Activated naive CD4-positive, alpha-beta T cell treated with anti-CD3 and anti-CD28 coated beads for 36 hours (primary cell): ENCODE measurements at regions not wholly inside any gene's neighbourhood (a gene's known extent, or its start where the extent isn't known, plus 50 kb on each side); places are given as distances from the start of the nearest gene placed in this dataset.
A peak's percentile ranks its signal among the peaks of the same experiment; 100 is the strongest.
"Not testable (repeated sequence)": the region's sequence is repeated elsewhere in the genome, so short reads cannot be mapped to it uniquely, and the experiment has no call there.

Source experiments
- CTCF ChIA-PET: fragments of 350-600 bp; sonication (Branson Sonifier 250); formaldehyde crosslinking; loops from one replicate; lab custom pipeline; 2021; ENCODE audit warnings: antibody characterized with exemption; lab: Charles Lee
- DNase-seq: peaks from one replicate; pipeline ENCODE4 v3.0.0-alpha.2; 2020
- H3K27ac Mint-ChIP-seq: one replicate; pipeline ENCODE4 v1.8.0; 2021; ENCODE audit warnings: mild to moderate bottlenecking, mixed read lengths
- H3K27me3 Mint-ChIP-seq: one replicate; pipeline ENCODE4 v1.8.0; 2021; ENCODE audit warnings: low read depth, mixed read lengths
- H3K36me3 Mint-ChIP-seq: one replicate; pipeline ENCODE4 v1.8.0; 2021; ENCODE audit warnings: low read depth, mixed read lengths
- H3K4me1 Mint-ChIP-seq: one replicate; pipeline ENCODE4 v1.8.0; 2021; ENCODE audit warnings: low read depth, mixed read lengths
- H3K4me3 Mint-ChIP-seq: one replicate; pipeline ENCODE4 v1.8.0; 2021; ENCODE audit warnings: mild to moderate bottlenecking, moderate library complexity, mixed read lengths
- H3K9me3 Mint-ChIP-seq: one replicate; pipeline ENCODE4 v1.8.0; 2021; ENCODE audit warnings: mixed read lengths
- intact Hi-C: fragments of 100-400 bp; cut with micrococcal nuclease; formaldehyde crosslinking; loops from one replicate; pipeline ENCODE4 v1.15.1; 2023

DNA sequence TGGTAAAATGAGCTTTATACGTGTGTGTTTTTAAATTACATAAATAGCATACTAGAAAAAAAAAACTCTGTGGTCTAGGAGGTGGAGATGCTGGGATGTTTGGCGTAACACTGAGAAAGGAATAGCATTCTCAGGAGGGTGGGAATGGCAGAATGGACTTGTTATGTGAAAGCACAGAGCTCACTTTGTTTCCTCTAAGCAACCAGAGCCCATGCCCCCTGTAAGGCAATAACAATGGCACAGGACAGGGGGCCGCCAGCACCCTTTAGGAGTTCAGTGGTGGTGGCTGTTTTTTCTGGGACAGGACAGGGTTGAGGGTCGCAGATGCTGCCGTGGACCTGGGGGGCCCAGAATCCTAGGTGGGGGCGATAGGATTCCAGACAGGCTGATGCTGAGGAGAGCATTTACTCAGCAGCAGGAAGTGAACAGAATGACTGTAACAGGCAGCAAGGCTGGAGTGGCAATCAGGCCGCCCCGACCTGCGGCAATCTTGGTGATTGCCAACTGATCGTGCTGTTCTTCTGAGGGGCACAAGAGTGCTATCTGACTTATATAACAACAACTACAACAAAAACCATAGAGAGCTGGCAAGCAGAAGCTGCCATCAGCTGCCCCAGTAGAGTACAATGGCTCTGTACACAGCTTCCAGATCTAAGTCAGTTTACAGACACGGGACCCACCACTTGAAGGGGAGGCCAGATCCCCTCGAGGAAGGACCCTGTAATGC is 160.4 kb downstream of the UACA start:
- no peak for DNase-seq
- Mint-ChIP-seq H3K9me3 (peaks cover 5% of the 10 kb centered on the region), H3K27me3 (no peaks in the 10 kb centered on the region), H3K4me1 (no peaks in the 10 kb centered on the region), H3K27ac (no peak overlapping the region), H3K4me3 (no peak overlapping the region), H3K36me3 (no peaks in the 10 kb centered on the region)
- intact Hi-C loops, result no loop called here
- CTCF ChIA-PET, result interaction anchor here (0.6 kb wide), 1 partner anchor 136 kb away, joined by 3 read pairs; no protein-coding TSS in a partner anchor

DNA sequence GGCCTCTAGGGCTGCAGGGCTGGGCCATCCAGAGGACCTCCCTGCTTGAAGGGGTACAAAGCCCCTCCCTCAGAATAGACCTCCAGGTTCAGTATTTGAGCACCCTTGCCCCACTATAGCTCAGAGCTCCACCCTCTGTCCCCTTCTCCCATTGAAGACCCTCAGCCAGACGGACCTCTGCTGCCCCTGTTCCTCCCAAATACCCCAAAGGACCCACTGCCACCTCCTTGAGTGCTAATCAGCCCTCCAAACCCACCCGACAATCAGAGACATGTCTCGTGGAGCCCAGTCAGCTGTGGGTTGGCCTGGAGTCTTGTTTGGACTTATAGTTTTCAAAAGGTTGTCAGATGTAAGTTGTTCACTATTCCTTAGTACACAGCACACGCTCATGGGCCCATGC is 161.1 kb downstream of the UACA start:
- Mint-ChIP-seq H3K9me3 (peaks cover 5% of the 10 kb centered on the region), H3K27ac (no peak overlapping the region), H3K4me1 (no peaks in the 10 kb centered on the region), H3K27me3 (no peaks in the 10 kb centered on the region), H3K36me3 (no peaks in the 10 kb centered on the region), H3K4me3 (no peak overlapping the region)
- DNase-seq, result no peak
- CTCF ChIA-PET, result no interaction called here
- intact Hi-C loops, result no loop called here

DNA sequence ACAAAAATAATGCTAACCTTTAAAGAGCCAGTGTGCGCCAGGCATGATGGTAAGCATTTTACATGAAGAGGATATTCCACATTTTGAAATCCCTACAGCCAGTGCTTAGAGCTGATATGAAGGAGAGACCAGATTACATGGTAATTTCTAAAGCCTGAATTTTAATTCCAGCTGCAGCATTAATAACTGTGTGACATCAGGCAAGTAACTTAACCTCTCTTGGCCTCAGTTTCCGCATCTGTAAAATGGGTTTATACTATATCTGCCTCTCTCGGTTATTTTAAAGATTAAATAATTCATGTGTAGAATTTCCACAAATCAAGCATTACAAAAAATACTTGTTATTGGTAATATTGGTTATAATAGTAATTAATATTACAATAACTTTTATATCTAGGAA is 165.4 kb downstream of the UACA start:
- Mint-ChIP-seq H3K4me1 (no peaks in the 10 kb centered on the region), H3K27me3 (no peaks in the 10 kb centered on the region), H3K9me3 (peaks cover 17% of the 10 kb centered on the region), H3K4me3 (no peak overlapping the region), H3K36me3 (peaks cover 2% of the 10 kb centered on the region), H3K27ac (no peak overlapping the region)
- no peak for DNase-seq
- intact Hi-C loops, result no loop called here
- CTCF ChIA-PET, result no interaction called here

- no peak for DNase-seq
- no peaks in the 10 kb centered on the region for H3K27me3 Mint-ChIP-seq
- CTCF ChIA-PET, result no interaction called here
- H3K27ac Mint-ChIP-seq, result no peak overlapping the region
- peaks cover 2% of the 10 kb centered on the region for H3K36me3 Mint-ChIP-seq
- intact Hi-C loops, result no loop called here
- peaks cover 17% of the 10 kb centered on the region for H3K9me3 Mint-ChIP-seq
- H3K4me3 Mint-ChIP-seq, result no peak overlapping the region
- H3K4me1 Mint-ChIP-seq, result no peaks in the 10 kb centered on the region
Measured at GRCh38 chr15:70597056-70597603, 166.2 kb downstream of the UACA start.

GRCh38 chr15:70596354-70597055 is 166.9 kb downstream of the UACA start:
- no peaks in the 10 kb centered on the region for H3K4me1 Mint-ChIP-seq
- intact Hi-C loops, result no loop called here
- peaks cover 2% of the 10 kb centered on the region for H3K36me3 Mint-ChIP-seq
- no peak overlapping the region for H3K4me3 Mint-ChIP-seq
- DNase-seq, result no peak
- H3K27me3 Mint-ChIP-seq, result no peaks in the 10 kb centered on the region
- H3K9me3 Mint-ChIP-seq, result peaks cover 17% of the 10 kb centered on the region
- no peak overlapping the region for H3K27ac Mint-ChIP-seq
- CTCF ChIA-PET, result no interaction called here

DNA sequence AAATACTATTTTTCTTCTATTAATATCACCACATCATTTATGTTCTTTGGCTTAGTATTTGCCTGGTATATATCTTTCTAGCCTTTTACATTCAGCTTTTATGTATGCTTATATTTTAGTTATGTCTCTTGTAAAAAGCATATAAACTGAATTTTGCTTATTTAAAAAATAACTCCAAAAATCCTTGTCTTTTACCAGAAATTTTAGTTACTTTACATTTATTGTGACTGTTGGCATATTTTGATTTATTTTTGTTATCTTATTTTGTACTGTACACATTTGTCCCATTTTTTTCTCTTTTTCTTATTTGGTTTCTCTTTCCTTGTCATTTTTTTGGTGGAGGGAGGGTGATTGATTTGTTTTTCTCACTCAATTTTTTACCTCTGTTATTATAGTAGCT is 169.6 kb downstream of the UACA start:
- H3K36me3 Mint-ChIP-seq, result peaks cover 2% of the 10 kb centered on the region
- H3K4me1 Mint-ChIP-seq, result no peaks in the 10 kb centered on the region
- H3K27ac Mint-ChIP-seq, result no peak overlapping the region
- no peaks in the 10 kb centered on the region for H3K27me3 Mint-ChIP-seq
- peaks cover 11% of the 10 kb centered on the region for H3K9me3 Mint-ChIP-seq
- intact Hi-C loops, result no loop called here
- DNase-seq, result no peak
- no peak overlapping the region for H3K4me3 Mint-ChIP-seq
- CTCF ChIA-PET, result no interaction called here

DNA sequence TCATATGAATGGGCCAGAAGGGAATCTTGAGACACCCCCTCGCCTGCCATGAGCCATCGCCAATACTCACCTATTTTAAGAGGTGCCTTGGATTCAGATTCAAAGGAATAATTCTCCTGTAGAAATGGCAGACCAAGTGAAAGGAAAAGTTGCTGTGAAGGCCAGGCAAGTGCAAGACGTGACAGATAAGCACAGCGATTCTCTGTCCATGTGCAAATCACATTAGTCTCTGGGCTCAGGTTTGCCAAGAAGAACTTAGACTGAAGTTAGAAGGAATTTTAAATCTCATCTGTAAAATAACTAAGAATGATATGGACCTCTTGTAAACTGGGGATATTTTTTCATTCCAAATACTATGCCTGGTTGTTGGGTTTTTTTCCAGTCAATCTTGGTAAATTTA is 173.6 kb downstream of the UACA start:
- no peak for DNase-seq
- no peak overlapping the region for H3K4me3 Mint-ChIP-seq
- intact Hi-C loops, result no loop called here
- peaks cover 2% of the 10 kb centered on the region for H3K27me3 Mint-ChIP-seq
- H3K27ac Mint-ChIP-seq, result no peak overlapping the region
- peaks cover 2% of the 10 kb centered on the region for H3K36me3 Mint-ChIP-seq
- peaks cover 9% of the 10 kb centered on the region for H3K9me3 Mint-ChIP-seq
- peaks cover 7% of the 10 kb centered on the region for H3K4me1 Mint-ChIP-seq
- CTCF ChIA-PET, result no interaction called here

GRCh38 chr15:70589221-70589620 is 174.1 kb downstream of the UACA start:
- Mint-ChIP-seq H3K9me3 (peaks cover 6% of the 10 kb centered on the region), H3K36me3 (peaks cover 2% of the 10 kb centered on the region), H3K4me3 (no peak overlapping the region), H3K27me3 (peaks cover 2% of the 10 kb centered on the region), H3K27ac (no peak overlapping the region), H3K4me1 (peaks cover 10% of the 10 kb centered on the region)
- CTCF ChIA-PET, result no interaction called here
- intact Hi-C loops, result no loop called here
- no peak for DNase-seq

DNA sequence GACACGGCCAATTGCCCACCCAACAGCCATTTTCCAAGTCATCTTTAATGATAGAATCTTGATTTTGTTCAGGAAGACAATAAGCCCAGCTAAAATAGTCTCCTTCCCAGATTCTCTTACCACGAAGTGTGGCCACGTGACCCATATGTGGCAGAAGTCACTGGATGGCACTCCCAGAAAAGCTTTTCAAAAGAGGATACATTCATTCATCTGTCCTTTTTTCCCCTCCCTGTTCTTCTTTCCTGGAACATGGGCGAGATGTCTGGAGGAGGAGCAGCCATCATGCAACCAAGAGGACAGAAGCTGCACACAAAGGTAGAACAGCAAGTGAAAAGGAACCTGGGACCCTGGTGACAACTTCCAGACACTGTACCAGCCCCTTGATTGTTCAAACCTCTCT is 174.7 kb downstream of the UACA start:
- Mint-ChIP-seq H3K27ac (no peak overlapping the region), H3K36me3 (peaks cover 2% of the 10 kb centered on the region), H3K4me1 (peaks cover 10% of the 10 kb centered on the region), H3K4me3 (no peak overlapping the region), H3K27me3 (peaks cover 2% of the 10 kb centered on the region), H3K9me3 (peaks cover 3% of the 10 kb centered on the region)
- intact Hi-C loops, result no loop called here
- CTCF ChIA-PET, result interaction anchor here (0.9 kb wide), 1 partner anchor 609 kb away, joined by 3 read pairs; no protein-coding TSS in a partner anchor
- DNase-seq, result no peak

DNA sequence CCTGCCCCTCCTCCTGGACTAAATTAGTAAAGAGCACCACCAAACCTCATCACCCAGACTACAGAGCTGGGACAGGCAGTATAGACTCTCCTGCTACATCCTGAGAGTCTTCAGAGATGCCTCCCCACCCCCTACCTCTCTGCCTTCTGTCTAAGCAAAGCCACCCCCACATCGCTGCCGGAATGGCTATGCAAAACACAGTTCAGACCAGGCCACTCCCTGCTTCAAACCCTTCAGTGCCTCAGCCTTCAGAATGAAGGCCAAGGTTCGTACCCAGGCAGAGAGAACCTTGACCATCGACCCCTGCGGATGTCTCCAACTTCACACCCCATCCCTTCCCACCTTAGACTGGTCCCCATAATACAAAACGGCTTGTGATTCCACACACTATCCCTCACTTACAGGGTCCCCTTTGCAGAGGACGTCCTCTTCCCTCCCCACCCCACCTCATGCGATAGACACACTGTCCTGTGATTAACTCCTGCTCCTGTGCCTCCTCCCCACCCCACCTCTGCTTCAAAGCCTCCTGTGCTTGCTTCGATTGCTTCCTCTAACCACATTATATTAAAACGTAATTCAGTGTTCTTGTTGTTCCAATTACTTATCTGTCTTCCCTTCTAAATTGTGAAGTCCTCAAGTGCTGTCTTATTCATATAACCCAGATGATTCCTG is 175.3 kb downstream of the UACA start:
- H3K9me3 Mint-ChIP-seq, result no peaks in the 10 kb centered on the region

GRCh38 chr15:70587012-70587634 is 176.2 kb downstream of the UACA start:
- intact Hi-C loops, H3K36me3 Mint-ChIP-seq: not testable (repeated sequence)
- CTCF ChIA-PET, result interaction anchor here (1.6 to 3.0 kb wide), 4 partner anchors 13 to 120 kb away, joined by 5 to 12 read pairs (median 8); no protein-coding TSS in a partner anchor

More for the DNA sequence above, 175.3 kb downstream of the UACA start:
- CTCF ChIA-PET, result interaction anchor here (0.9 kb wide), 1 partner anchor 609 kb away, joined by 3 read pairs; no protein-coding TSS in a partner anchor
- no peak for DNase-seq
- H3K27me3 Mint-ChIP-seq, result peaks cover 2% of the 10 kb centered on the region
- no peaks in the 10 kb centered on the region for H3K36me3 Mint-ChIP-seq
- peaks cover 10% of the 10 kb centered on the region for H3K4me1 Mint-ChIP-seq
- intact Hi-C loops, result no loop called here
- H3K4me3 Mint-ChIP-seq, result no peak overlapping the region
- H3K27ac Mint-ChIP-seq, result no peak overlapping the region

DNA sequence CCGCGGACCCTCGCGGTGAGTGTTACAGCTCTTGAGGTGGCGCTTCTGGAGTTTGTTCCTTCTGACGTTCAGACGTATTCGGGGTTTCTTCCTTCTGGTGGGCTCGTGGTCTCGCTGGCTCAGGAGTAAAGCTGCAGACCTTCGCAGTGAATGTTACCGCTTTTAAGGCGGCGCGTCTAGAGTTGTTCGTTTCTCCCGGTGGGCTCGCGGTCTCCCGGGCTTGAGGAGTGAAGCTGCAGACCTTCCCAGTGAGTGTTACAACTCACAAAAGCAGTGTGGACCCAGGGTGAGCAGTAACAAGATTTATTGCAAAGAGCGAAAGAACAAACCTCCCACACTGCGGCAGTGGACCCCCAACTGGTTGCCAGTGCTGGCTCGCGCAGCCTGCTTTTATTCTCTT is 177.1 kb downstream of the UACA start:
- CTCF ChIA-PET, result interaction anchor here (0.6 to 3.0 kb wide), 10 partner anchors 12 to 537 kb away, joined by 3 to 12 read pairs (median 4); no protein-coding TSS in a partner anchor
- intact Hi-C loops, result no loop called here
- H3K4me3 Mint-ChIP-seq, result peak overlapping the region; percentile 47
- no peak overlapping the region for H3K27ac Mint-ChIP-seq
- peaks cover 2% of the 10 kb centered on the region for H3K27me3 Mint-ChIP-seq
- DNase-seq, result no peak
- H3K4me1 Mint-ChIP-seq, result peaks cover 10% of the 10 kb centered on the region
- no peaks in the 10 kb centered on the region for H3K9me3 Mint-ChIP-seq
- H3K36me3 Mint-ChIP-seq, result no peaks in the 10 kb centered on the region

More at GRCh38 chr15:70587012-70587634, 176.2 kb downstream of the UACA start:
- not testable (repeated sequence) for H3K27me3 Mint-ChIP-seq, H3K4me3 Mint-ChIP-seq, H3K4me1 Mint-ChIP-seq, H3K27ac Mint-ChIP-seq, H3K9me3 Mint-ChIP-seq, DNase-seq
